ELF-1 (cell line): ENCODE measurements at regions not wholly inside any gene's neighbourhood (a gene's known extent, or its start where the extent isn't known, plus 50 kb on each side); places are given as distances from the start of the nearest gene placed in this dataset.

Source experiments
- DNase-seq: peaks from one replicate; pipeline ENCODE4 v3.0.0-alpha.2; 2016; ENCODE audit warnings: low read depth, low spot score

GRCh38 chr3:86333636-86334035 is 657.3 kb downstream of the VGLL3 start:
- no peak for DNase-seq

DNA sequence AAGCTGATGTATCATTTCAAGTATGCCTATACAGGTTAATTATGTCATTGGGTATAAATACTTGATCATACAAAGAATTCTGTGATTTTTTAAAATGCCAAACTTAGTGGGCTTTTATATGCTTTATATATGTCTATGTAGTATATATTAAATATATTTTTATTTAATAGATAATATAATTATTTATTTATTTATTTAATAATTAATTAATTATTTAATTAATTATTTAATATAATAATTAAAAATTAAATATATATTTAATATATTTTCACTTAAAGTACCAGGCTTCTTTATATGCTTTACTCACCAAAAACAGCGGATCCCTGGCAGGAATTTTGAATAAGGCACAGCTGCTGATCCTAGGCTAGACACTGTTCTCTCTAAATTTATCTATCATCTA is 687.0 kb downstream of the VGLL3 start:
- no peak for DNase-seq

DNA sequence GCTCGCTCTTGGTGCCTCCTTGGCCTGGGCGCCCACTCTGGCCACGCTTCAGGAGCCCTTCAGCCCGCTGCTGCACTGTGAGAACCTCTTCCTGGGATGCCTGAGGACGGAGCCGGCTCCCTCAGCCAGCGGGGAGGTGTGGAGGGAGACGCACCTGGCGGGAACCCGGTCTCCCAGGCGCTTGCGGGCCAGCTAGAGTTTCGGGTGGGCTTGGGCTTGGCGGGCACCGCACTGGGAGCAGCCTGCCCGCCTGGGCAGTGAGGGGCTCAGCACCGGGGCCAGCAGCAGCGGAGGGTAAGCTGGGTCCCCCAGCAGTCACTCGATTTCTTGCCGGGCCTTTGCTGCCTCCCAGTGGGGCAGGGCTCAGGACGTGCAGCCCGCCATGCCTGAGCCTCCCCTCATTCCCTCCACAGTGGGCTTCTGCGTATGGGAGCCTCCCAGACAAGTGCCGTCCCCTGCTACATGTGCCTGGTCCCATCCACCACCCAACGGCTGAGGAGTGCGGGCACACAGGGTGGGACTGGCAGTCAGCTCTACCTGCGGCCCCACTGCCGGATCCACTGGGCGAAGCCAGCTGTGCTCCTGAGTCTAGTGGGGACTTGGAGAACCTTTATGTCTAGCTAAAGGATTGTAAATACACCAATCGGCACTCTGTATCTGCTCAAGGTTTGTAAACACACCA is 708.7 kb downstream of the VGLL3 start:
- DNase-seq, result no peak

- no peak for DNase-seq
These were observed 721.4 kb downstream of the VGLL3 start for GRCh38 chr3:86269364-86270155.

DNA sequence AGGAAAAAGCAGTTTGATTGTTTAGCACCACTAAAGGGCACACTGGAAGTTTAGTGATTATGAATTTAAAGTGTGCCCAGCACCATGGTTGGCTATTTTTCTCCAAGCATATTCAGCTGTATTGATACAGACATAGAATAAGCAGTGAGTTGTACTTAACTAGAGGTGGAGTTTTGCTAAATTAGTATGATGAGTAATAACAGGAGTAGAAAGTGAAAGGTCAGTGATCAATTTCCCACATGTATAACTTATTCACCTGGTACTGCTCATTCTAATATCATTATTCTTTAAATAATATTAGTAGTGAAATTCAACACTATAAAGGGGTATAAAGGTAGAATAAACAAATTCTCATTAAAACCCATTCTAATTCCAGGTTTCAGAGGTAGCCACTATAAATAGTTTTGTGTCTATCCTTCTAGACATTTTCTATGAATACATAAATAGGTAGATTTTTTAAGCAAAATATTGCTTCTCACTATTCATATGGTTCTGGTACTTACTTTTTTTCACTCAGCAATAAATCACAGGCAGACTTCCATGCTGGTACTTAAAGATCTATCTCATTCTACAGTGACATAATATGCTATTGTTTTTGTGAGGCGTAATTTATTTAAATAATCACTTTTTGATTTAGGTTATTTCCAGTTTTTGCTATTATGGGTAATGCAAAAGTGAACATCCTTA is 732.9 kb downstream of the VGLL3 start:
- DNase-seq, result no peak

DNA sequence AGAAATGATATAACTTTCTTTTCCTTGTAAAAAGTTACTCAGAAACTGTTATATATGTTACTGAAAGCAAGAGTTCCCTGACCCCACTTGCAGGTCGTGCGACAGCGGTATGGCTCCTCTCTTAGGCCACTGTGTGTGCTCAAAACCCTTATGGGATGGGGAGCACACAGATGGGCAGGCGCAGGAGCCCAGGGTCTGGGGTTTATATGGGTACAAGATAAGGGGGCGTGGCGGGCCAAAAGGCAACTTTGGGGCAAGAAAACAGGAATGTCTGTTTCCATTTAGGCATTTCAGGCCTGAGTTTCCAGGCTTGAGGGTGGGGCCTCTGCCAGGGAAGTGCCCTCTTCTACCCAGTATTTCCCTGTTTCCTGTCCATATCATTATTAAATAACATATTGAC is 736.5 kb downstream of the VGLL3 start:
- DNase-seq, result no peak

GRCh38 chr3:86251781-86252180 is 739.2 kb downstream of the VGLL3 start:
- no peak for DNase-seq

GRCh38 chr3:86249833-86250232 is 741.1 kb downstream of the VGLL3 start:
- no peak for DNase-seq

DNA sequence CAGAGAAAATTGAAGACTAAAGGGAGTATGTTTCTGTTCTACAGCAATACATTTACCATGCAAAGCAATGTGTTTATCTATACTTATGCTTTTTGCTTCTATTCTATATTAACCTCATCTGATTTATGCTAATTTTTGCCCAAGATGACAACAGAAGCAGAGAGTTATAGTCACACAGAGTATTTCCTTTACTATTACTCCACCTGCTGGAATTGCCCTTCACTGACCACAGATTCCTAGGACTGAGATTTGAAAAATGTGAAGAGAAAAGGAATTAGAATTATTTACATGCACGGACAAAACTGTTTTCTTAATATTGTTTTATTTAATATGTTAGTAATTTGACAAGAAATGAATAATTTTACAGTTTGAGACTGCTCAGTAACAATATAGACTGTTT is 745.6 kb downstream of the VGLL3 start:
- no peak for DNase-seq

DNA sequence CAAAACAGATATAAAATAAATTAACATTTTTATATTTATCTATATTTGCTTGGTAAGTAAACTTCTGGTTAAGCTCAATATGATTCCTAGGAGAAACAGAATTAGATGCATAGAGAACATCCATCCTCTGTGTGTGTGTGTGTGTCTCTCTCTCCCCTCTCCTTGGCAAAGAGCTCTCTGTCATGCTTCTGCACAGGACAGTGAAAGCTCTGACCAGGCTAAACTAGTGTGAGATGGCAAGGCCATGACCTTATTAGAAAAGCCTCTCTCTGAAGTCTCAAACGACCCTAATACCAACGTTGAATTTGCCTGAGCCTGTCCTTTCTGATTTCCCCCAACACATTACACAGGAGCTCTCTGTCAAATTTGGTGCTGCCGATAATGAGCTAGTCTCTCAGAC is 746.0 kb downstream of the VGLL3 start:
- no peak for DNase-seq

- DNase-seq, result no peak
These were observed 751.0 kb downstream of the VGLL3 start for GRCh38 chr3:86239946-86240345.

DNA sequence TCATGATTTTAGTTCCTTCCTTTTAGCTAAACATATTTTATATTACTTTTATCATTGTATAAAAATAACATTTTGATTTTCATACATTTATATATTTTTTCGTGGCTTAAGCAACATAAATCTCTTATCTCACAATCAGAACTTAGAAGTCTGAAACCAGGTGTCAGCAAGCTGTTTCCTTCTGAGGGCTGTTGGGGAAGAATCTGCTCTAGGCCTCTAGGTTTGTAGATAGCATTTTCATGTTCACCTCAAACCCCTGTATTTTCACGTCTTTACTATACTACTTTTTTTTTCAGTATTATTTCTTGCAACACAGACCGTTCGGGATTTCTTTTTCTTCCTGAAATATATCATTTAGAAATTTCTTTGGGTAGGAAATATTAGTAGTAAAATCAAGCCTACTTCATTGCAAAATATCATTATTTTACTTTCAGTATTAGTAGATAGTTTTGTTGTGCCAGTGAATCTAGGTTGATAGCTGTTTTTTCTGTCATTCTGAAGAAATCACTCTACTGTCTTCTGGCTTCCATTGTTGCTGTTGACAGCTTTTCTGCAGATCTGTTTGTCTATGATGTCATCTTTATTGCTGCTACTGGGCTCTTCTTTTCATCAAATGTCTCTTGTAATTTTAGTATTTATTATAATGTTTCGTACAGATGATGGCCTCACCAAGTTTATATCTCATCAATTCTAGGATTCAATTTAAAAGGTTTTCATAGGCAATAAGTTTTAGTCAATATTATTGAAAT is 756.3 kb downstream of the VGLL3 start:
- no peak for DNase-seq

GRCh38 chr3:86230762-86231161 is 760.2 kb downstream of the VGLL3 start:
- DNase-seq, result no peak

- DNase-seq, result no peak
These were observed 761.2 kb downstream of the VGLL3 start for GRCh38 chr3:86229775-86230094.

DNA sequence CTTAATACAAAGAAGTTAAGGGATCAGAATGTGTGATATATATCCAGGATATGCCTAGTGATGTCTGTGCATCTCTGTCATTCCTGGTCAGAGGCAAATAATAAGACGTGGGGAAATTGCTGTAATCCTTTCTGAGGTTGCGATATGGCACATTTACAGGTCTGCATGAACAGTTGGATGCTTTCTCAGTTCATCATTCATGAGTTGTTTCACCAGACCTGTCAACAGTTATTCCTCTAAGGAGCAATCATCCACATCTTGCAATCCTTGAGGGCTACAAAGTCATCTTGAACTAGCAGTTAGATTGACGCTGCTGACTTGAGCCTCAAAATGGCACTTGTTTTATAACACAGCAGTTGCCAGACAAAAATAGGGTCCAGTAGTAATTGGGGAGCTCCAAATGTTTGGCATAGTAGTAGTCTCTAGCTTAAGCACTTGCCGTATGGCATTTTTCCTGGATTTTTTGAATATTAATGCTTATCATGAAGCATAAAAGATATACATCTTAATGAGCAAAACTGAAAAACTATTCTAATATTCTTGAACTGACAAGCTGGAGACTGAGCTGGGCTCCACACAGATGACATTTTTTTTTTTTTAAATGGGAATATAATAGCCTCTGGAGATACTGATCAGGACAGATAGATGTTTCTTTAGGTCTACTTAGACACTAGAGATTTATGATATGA is 761.7 kb downstream of the VGLL3 start:
- DNase-seq, result no peak

DNA sequence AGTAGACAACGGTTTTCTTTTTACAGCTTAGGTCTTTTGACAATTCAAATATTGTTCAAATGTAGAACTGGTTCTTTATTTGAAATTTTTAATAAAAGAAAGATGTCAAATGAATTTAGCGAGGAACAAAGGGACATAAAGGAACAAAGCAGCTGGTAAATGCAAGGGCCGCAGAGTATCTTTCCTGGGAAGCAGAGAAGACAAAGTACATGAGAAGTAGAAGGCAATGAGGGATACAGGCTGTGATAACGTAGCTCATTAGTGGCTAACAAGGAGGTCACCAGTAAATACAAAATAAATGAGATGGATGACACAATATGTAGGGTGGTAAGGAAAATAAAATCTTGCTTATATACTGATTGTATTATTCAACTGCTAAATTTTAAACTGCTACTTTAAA is 762.8 kb downstream of the VGLL3 start:
- DNase-seq, result no peak

GRCh38 chr3:86225461-86225860 is 765.5 kb downstream of the VGLL3 start:
- DNase-seq, result no peak

GRCh38 chr3:86221601-86222000 is 769.3 kb downstream of the VGLL3 start:
- DNase-seq, result no peak

GRCh38 chr3:86208772-86209171 is 782.2 kb downstream of the VGLL3 start:
- DNase-seq, result no peak

- DNase-seq, result no peak
These were observed 808.3 kb downstream of the VGLL3 start for GRCh38 chr3:86182606-86183005.

DNA sequence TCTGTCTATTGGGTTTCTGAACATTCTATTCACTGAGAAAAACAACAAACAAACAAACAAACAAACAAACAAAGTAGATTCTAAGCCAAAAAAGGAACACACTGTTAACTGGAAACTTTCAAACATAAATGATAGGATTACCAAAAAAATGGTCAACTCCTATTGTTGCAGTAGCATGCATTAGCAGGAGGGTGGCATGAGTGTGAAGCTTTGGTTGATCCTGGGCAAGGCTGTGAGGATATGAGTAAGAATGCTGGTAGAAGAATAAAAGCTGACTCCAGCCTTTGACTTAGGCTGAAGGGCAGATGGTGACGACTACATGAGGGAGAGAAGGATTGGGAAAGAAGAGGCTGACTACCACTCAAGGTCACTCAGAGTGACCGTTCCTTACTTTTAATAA is 810.3 kb downstream of the VGLL3 start:
- no peak for DNase-seq

DNA sequence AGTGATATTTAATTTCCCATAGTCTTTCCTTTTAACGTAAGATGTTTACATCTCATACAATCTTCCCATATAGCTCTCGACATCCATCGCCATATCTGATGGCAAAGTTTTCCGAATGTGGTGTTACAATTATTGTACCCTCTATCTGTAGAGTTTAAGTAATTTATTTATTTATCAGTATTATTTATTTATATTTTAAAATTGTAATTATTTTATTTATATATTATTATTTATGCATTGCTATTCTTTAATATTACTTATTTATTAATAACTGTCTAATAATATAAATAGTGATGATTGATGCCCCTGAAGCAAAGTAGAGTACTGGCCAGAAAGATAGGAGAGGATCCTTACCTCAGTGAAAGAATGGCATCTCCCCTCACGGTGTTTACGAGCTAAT is 812.9 kb downstream of the VGLL3 start:
- no peak for DNase-seq
